HEK293T (cell line): ENCODE measurements at regions not wholly inside any gene's neighbourhood (a gene's known extent, or its start where the extent isn't known, plus 50 kb on each side); places are given as distances from the start of the nearest gene placed in this dataset.

Experiments used
- ARNT ChIP-seq: fragments of 450-650 bp; IDR thresholded peaks from 2 replicates; pipeline ENCODE4 v1.6.1; 2017; ENCODE audit warnings: mild to moderate bottlenecking
- HDGF ChIP-seq: fragments of 450-650 bp; IDR thresholded peaks from 2 replicates; pipeline ENCODE4 v1.6.1; 2017; ENCODE audit warnings: antibody characterized with exemption, borderline replicate concordance
- NFRKB ChIP-seq: fragments of 450-650 bp; IDR thresholded peaks from 2 replicates; pipeline ENCODE4 v1.6.1; 2016; ENCODE audit warnings: mild to moderate bottlenecking, moderate library complexity

DNA sequence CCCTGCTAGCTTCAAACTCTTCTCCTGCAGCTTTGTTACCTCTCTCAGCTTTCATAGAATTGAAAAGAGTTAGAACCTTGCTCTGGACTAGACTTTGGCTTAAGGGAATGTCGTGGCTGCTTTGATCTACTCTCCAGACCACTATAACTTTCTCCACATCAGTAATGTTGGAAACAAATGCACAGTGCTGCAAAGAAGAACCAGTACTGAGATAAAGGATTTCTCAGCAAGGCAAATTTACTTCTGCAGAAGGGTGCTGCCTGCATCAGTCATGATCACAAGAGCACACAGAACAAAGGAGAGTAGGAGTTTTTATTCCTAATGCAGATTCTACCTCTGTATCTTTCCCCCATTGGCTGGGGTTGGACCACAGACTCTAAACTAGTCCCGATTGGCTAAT, 621.6 kb upstream of the CHRM3 start:
- TF ChIP-seq HDGF (no peak), NFRKB (no peak), ARNT (no peak)
